Right ventricle myocardium inferior (tissue), 1 donor: ENCODE measurements at regions not wholly inside any gene's neighbourhood (a gene's known extent, or its start where the extent isn't known, plus 50 kb on each side); places are given as distances from the start of the nearest gene placed in this dataset.

Experiments
- ATAC-seq: fragments of 200-7000 bp; cut with Tn5 transposase; one replicate; pipeline ENCODE4 v1.9.1; 2020; ENCODE audit warnings: mild to moderate bottlenecking, moderate library complexity
- DNase-seq: peaks from one replicate; pipeline ENCODE4 v3.0.0; 2021; ENCODE audit errors: missing footprints
- intact Hi-C: fragments of 100-400 bp; cut with DNase I; formaldehyde crosslinking; loops from one replicate; pipeline ENCODE4 v1.11.0; 2022
- donor health status: DM: no; HTN: yes; CAD: no; lungs with severe emphysema.

GRCh38 chr11:15906481-15907035, 449.8 kb downstream of the SOX6 start:
- DNase-seq (no peak), ATAC-seq (no peak)
- intact Hi-C loops = no loop called here

GRCh38 chr11:15907806-15908205, 448.5 kb downstream of the SOX6 start:
- intact Hi-C loops = no loop called here
- ATAC-seq (no peak), DNase-seq (no peak)

GRCh38 chr11:15909937-15910598, 446.3 kb downstream of the SOX6 start:
- intact Hi-C loops = no loop called here
- DNase-seq (no peak), ATAC-seq (no peak)

GRCh38 chr11:15910761-15911160, 445.6 kb downstream of the SOX6 start:
- intact Hi-C loops = no loop called here
- ATAC-seq (no peak), DNase-seq (no peak)

GRCh38 chr11:15911377-15912044, 444.8 kb downstream of the SOX6 start:
- DNase-seq = peak; percentile 82
- intact Hi-C loops = no loop called here
- ATAC-seq = peak; percentile 70

- intact Hi-C loops = no loop called here
- no peak for ATAC-seq
- no peak for DNase-seq
These were observed 444.1 kb downstream of the SOX6 start for GRCh38 chr11:15912291-15912690.

- ATAC-seq = no peak
- intact Hi-C loops = no loop called here
These were observed 443.5 kb downstream of the SOX6 start for GRCh38 chr11:15912825-15913224.

GRCh38 chr11:15913261-15913660, 443.1 kb downstream of the SOX6 start:
- ATAC-seq (peak; percentile 26), DNase-seq (no peak)
- intact Hi-C loops = no loop called here

More at GRCh38 chr11:15912825-15913224, 443.5 kb downstream of the SOX6 start:
- no peak for DNase-seq
